OCI-LY3 (cell line): ENCODE measurements at regions not wholly inside any gene's neighbourhood (a gene's known extent, or its start where the extent isn't known, plus 50 kb on each side); places are given as distances from the start of the nearest gene placed in this dataset.

Experiments
- H2AFZ ChIP-seq: fragments of 200-600, 300-600 bp; shearing (Covaris generic); 2 replicates; pipeline ENCODE4 v1.6.0; 2014; ENCODE audit warnings: antibody characterized with exemption, low read depth, low read length
- H3K27ac ChIP-seq: fragments of 200-600, 300-600 bp; sonication (generic); 2 replicates; pipeline ENCODE4 v1.5.1; 2014; ENCODE audit warnings: mild to moderate bottlenecking, low read length, moderate library complexity, mixed read lengths
- H3K27me3 ChIP-seq: fragments of 200-600, 300-600 bp; sonication (generic); 2 replicates; pipeline ENCODE4 v1.6.1; 2014; ENCODE audit warnings: low read depth, low read length, mixed read lengths
- H3K36me3 ChIP-seq: fragments of 200-600, 300-600 bp; sonication (generic); replicated peaks from 2 replicates; pipeline ENCODE3; 2014; ENCODE audit warnings: low read depth, low read length, mixed read lengths
- H3K4me1 ChIP-seq: fragments of 300-600, 200-600 bp; sonication (generic); 2 replicates; pipeline ENCODE4 v1.6.1; 2014; ENCODE audit warnings: low read length, mixed read lengths
- H3K4me2 ChIP-seq: fragments of 200-600, 300-600 bp; sonication (generic); 2 replicates; pipeline ENCODE4 v1.6.1; 2014; ENCODE audit warnings: low read length, mixed read lengths
- H3K4me3 ChIP-seq: fragments of 300-600, 200-600 bp; sonication (generic); 2 replicates; pipeline ENCODE4 v1.5.1; 2014; ENCODE audit warnings: antibody characterized with exemption, mild to moderate bottlenecking, low read length, moderate library complexity
- H3K79me2 ChIP-seq: fragments of 300-600, 200-600 bp; shearing (Covaris generic); 2 replicates; pipeline ENCODE4 v1.6.1; 2014; ENCODE audit warnings: mild to moderate bottlenecking, low read length, mixed read lengths
- H3K9ac ChIP-seq: fragments of 300-600, 200-600 bp; shearing (Covaris generic); 2 replicates; pipeline ENCODE4 v1.6.0; 2014; ENCODE audit warnings: mild to moderate bottlenecking, low read length, moderate library complexity
- H3K9me3 ChIP-seq: fragments of 200-600, 300-600 bp; shearing (Covaris generic); 2 replicates; pipeline ENCODE4 v1.6.1; 2014; ENCODE audit warnings: low read length, mixed read lengths; ENCODE audit not compliant: insufficient read depth
- H4K20me1 ChIP-seq: fragments of 200-600, 300-600 bp; sonication (generic); 2 replicates; pipeline ENCODE4 v1.6.1; 2016; ENCODE audit warnings: low read length, mixed read lengths; ENCODE audit not compliant: insufficient read depth
- CTCF ChIP-seq: fragments of 200-600, 300-600 bp; sonication (generic); IDR thresholded peaks from 2 replicates; pipeline ENCODE4 v1.5.1; 2014; ENCODE audit warnings: antibody characterized with exemption, low read length, low read depth
- EZH2phosphoT487 ChIP-seq: fragments of 200-600 bp; shearing (Covaris generic); IDR thresholded peaks from 2 replicates; pipeline ENCODE4 v1.6.1; 2018; ENCODE audit warnings: antibody characterized with exemption, mixed run types, low read depth

GRCh38 chr3:104791331-104791730 lies 575.4 kb upstream of the ALCAM start:
- no peak for TF ChIP-seq CTCF
- no peak for TF ChIP-seq EZH2phosphoT487
- Histone ChIP-seq H3K4me2 (no peak overlapping the region), H3K9ac (no peak overlapping the region), H2AFZ (no peak overlapping the region), H3K36me3 (no peaks in the 10 kb centered on the region), H3K4me3 (no peak overlapping the region), H3K27ac (no peak overlapping the region), H3K4me1 (no peaks in the 10 kb centered on the region), H3K9me3 (no peaks in the 10 kb centered on the region), H3K27me3 (no peaks in the 10 kb centered on the region), H4K20me1 (no peaks in the 10 kb centered on the region), H3K79me2 (no peaks in the 10 kb centered on the region)

- Histone ChIP-seq H4K20me1 (no peaks in the 10 kb centered on the region), H3K4me1 (no peaks in the 10 kb centered on the region), H3K4me3 (no peak overlapping the region), H3K79me2 (no peaks in the 10 kb centered on the region), H3K9me3 (no peaks in the 10 kb centered on the region), H3K27ac (no peak overlapping the region), H3K36me3 (no peaks in the 10 kb centered on the region), H2AFZ (no peak overlapping the region), H3K4me2 (no peak overlapping the region), H3K27me3 (no peaks in the 10 kb centered on the region), H3K9ac (no peak overlapping the region)
- TF ChIP-seq CTCF = no peak
- TF ChIP-seq EZH2phosphoT487 = no peak
Observed at GRCh38 chr3:104796556-104796955, 570.2 kb upstream of the ALCAM start.

GRCh38 chr3:104805042-104805441 lies 561.7 kb upstream of the ALCAM start:
- no peak for TF ChIP-seq EZH2phosphoT487
- no peak for TF ChIP-seq CTCF
- Histone ChIP-seq H3K9me3 (no peaks in the 10 kb centered on the region), H3K79me2 (no peaks in the 10 kb centered on the region), H3K36me3 (no peaks in the 10 kb centered on the region), H3K4me2 (no peak overlapping the region), H3K9ac (no peak overlapping the region), H2AFZ (no peak overlapping the region), H4K20me1 (no peaks in the 10 kb centered on the region), H3K4me3 (no peak overlapping the region), H3K27me3 (no peaks in the 10 kb centered on the region), H3K4me1 (no peaks in the 10 kb centered on the region), H3K27ac (no peak overlapping the region)

DNA sequence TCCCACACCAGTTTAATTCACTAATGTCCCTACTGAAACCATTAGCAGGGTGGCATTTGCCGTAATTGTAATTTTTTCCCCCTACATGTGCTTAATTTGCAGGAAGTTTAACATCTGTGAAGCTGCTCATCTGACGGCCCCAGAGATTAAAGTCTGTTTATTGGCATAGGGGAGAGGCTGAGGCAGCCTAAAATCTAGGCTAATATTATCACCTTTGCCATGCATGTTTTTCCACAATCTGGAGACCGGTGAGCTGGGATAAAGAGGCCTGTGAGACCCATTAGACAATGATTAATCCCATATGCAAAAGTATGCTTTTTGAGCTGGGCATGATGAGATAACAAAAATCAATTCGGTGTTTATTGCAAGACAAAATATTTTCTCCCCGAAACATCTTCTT lies 561.2 kb upstream of the ALCAM start:
- H3K4me1 ChIP-seq = no peaks in the 10 kb centered on the region
- no peaks in the 10 kb centered on the region for H4K20me1 ChIP-seq
- H3K4me2 ChIP-seq = no peak overlapping the region
- TF ChIP-seq CTCF (no peak), EZH2phosphoT487 (no peak)
- H2AFZ ChIP-seq = no peak overlapping the region
- H3K9me3 ChIP-seq = no peaks in the 10 kb centered on the region
- H3K4me3 ChIP-seq = no peak overlapping the region
- no peaks in the 10 kb centered on the region for H3K27me3 ChIP-seq
- no peak overlapping the region for H3K9ac ChIP-seq
- H3K79me2 ChIP-seq = no peaks in the 10 kb centered on the region
- H3K27ac ChIP-seq = no peak overlapping the region
- no peaks in the 10 kb centered on the region for H3K36me3 ChIP-seq
